GM23338 (cell line): ENCODE measurements at regions not wholly inside any gene's neighbourhood (a gene's known extent, or its start where the extent isn't known, plus 50 kb on each side); places are given as distances from the start of the nearest gene placed in this dataset.

Experiments
- ATAC-seq: fragments of 200-7000 bp; cut with Tn5 transposase; 3 replicates; pipeline ENCODE4 v1.9.1; 2020
- DNase-seq: peaks from one replicate; pipeline ENCODE4 v3.0.0-alpha.2; 2015; ENCODE audit warnings: low spot score
- H2AFZ ChIP-seq: fragments of 200-600 bp; sonication (generic); 2 replicates; pipeline ENCODE4 v1.8.0; 2016; ENCODE audit warnings: antibody characterized with exemption, mild to moderate bottlenecking, moderate library complexity
- H3F3A ChIP-seq: fragments of 200-600 bp; sonication (generic); replicated peaks from 2 replicates; pipeline ENCODE4 v1.8.0; 2017; ENCODE audit warnings: antibody characterized with exemption, mixed run types, low read depth
- H3K27ac ChIP-seq: fragments of 200-600 bp; sonication (generic); 2 replicates; pipeline ENCODE4 v1.6.1; 2016; ENCODE audit warnings: low read depth
- H3K27me3 ChIP-seq: fragments of 200-600 bp; sonication (generic); 2 replicates; pipeline ENCODE4 v1.8.0; 2016; ENCODE audit warnings: mild to moderate bottlenecking, mixed run types, moderate library complexity; ENCODE audit not compliant: insufficient read depth
- H3K36me3 ChIP-seq: fragments of 200-600 bp; sonication (generic); 2 replicates; pipeline ENCODE4 v1.8.0; 2016; ENCODE audit warnings: mild to moderate bottlenecking; ENCODE audit not compliant: insufficient read depth
- H3K4me1 ChIP-seq: fragments of 200-600 bp; sonication (generic); 2 replicates; pipeline ENCODE4 v1.8.0; 2016; ENCODE audit warnings: mild to moderate bottlenecking, moderate library complexity; ENCODE audit not compliant: insufficient read depth
- H3K4me2 ChIP-seq: fragments of 200-600 bp; sonication (generic); 2 replicates; pipeline ENCODE4 v1.7.1; 2017; ENCODE audit warnings: mixed run types
- H3K4me3 ChIP-seq: fragments of 200-600 bp; sonication (generic); 2 replicates; pipeline ENCODE4 v1.6.1; 2016; ENCODE audit warnings: mixed run types
- H3K79me2 ChIP-seq: fragments of 200-600 bp; sonication (generic); replicated peaks from 2 replicates; pipeline ENCODE4 v1.8.0; 2017; ENCODE audit warnings: mild to moderate bottlenecking; ENCODE audit not compliant: insufficient read depth
- H3K9me2 ChIP-seq: fragments of 200-600 bp; sonication (generic); 2 replicates; pipeline ENCODE4 v1.8.0; 2017; ENCODE audit not compliant: insufficient read depth
- H4K20me1 ChIP-seq: fragments of 200-600 bp; sonication (generic); replicated peaks from 2 replicates; pipeline ENCODE4 v1.8.0; 2017; ENCODE audit warnings: mild to moderate bottlenecking; ENCODE audit not compliant: insufficient read depth
- H3K27ac Mint-ChIP-seq: 2 replicates; pipeline ENCODE4 v1.8.0; 2020; ENCODE audit warnings: inconsistent platforms, mild to moderate bottlenecking, moderate library complexity, mixed read lengths
- H3K27me3 Mint-ChIP-seq: 3 replicates; pipeline ENCODE4 v1.8.0; 2022; ENCODE audit warnings: low read depth, mild to moderate bottlenecking, moderate library complexity, mixed read lengths, inconsistent platforms; ENCODE audit not compliant: insufficient read depth, poor library complexity
- H3K36me3 Mint-ChIP-seq: 3 replicates; pipeline ENCODE4 v1.8.0; 2021; ENCODE audit warnings: low read depth, mild to moderate bottlenecking, inconsistent platforms, moderate library complexity, mixed read lengths
- H3K4me1 Mint-ChIP-seq: 3 replicates; pipeline ENCODE4 v1.8.0; 2020; ENCODE audit warnings: mild to moderate bottlenecking, inconsistent platforms, mixed read lengths
- H3K4me3 Mint-ChIP-seq: 3 replicates; pipeline ENCODE4 v1.8.0; 2021; ENCODE audit warnings: moderate library complexity, mild to moderate bottlenecking, inconsistent platforms, mixed read lengths
- H3K9me3 Mint-ChIP-seq: 3 replicates; pipeline ENCODE4 v1.8.0; 2020; ENCODE audit warnings: moderate library complexity, mild to moderate bottlenecking, inconsistent platforms, mixed read lengths
- CTCF ChIP-seq, 2 experiments: fragments of 200-600 bp in 1 of 2; sonication (generic) in 1 of 2; conservative IDR thresholded peaks; 2 replicates each; pipeline versions ENCODE4 v1.5.1 to v1.6.1; 2016 to 2017; ENCODE audit warnings: antibody characterized with exemption in 2 of 2, low read depth in 2 of 2, mild to moderate bottlenecking in 2 of 2, moderate library complexity in 1 of 2
- EZH2 ChIP-seq: fragments of 200-600 bp; sonication (generic); IDR thresholded peaks from one replicate; pipeline ENCODE4 v1.8.0; 2017; ENCODE audit warnings: antibody characterized with exemption, mild to moderate bottlenecking, low read depth; ENCODE audit not compliant: unreplicated experiment
- JUNB ChIP-seq: IDR thresholded peaks from one replicate; pipeline ENCODE4 v1.6.1; 2016; ENCODE audit warnings: antibody characterized with exemption; ENCODE audit not compliant: unreplicated experiment
- POLR2AphosphoS5 ChIP-seq: IDR thresholded peaks from 2 replicates; pipeline ENCODE4 v1.6.1; 2016; ENCODE audit warnings: antibody characterized with exemption, low read depth
- ZNF114 ChIP-seq: fragments of 250-450 bp; sonication (Bioruptor Pico); IDR thresholded peaks from 2 replicates; pipeline ENCODE4 v1.5.0; 2020; ENCODE audit warnings: mild to moderate bottlenecking, moderate library complexity
- ZNF331 ChIP-seq: fragments of 250-450 bp; sonication (Bioruptor Pico); IDR thresholded peaks from 2 replicates; pipeline ENCODE4 v1.5.0; 2020; ENCODE audit warnings: low read depth, mild to moderate bottlenecking, moderate library complexity
- ZNF462 ChIP-seq: fragments of 250-450 bp; sonication (Bioruptor Pico); IDR thresholded peaks from 2 replicates; pipeline ENCODE4 v1.5.0; 2020; ENCODE audit warnings: mild to moderate bottlenecking, moderate library complexity

GRCh38 chrX:40304115-40304514 is 206.4 kb upstream of the BCOR start (continued):
- TF ChIP-seq ZNF462 (CRISPR knock-in tag) (no peak), JUNB (no peak), ZNF114 (CRISPR knock-in tag) (no peak), ZNF331 (CRISPR knock-in tag) (no peak), EZH2 (no peak)

GRCh38 chrX:40303256-40304077 is 205.7 kb upstream of the BCOR start:
- H3K9me2 ChIP-seq: no peaks in the 10 kb centered on the region
- no peak for ATAC-seq
- no peak overlapping the region for H3K4me2 ChIP-seq
- H4K20me1 ChIP-seq: no peaks in the 10 kb centered on the region
- no peaks in the 10 kb centered on the region for H3K36me3 Mint-ChIP-seq
- peaks cover 9% of the 10 kb centered on the region; the same call in 2 of the 3 replicates for H3K4me1 Mint-ChIP-seq
- no peaks in the 10 kb centered on the region for H3F3A ChIP-seq
- no peaks in the 10 kb centered on the region for H3K36me3 ChIP-seq
- H3K27ac ChIP-seq: no peak overlapping the region
- no peak overlapping the region for H3K4me3 Mint-ChIP-seq
- peaks cover 10% of the 10 kb centered on the region for H3K27me3 Mint-ChIP-seq
- 0 out of 3 replicates have a peak, but pooled peaks cover 3% of the 10 kb centered on the region for H3K9me3 Mint-ChIP-seq
- H3K4me3 ChIP-seq: no peak overlapping the region
- H2AFZ ChIP-seq: no peak overlapping the region
- no peak for DNase-seq
- no peaks in the 10 kb centered on the region for H3K4me1 ChIP-seq
- no peaks in the 10 kb centered on the region for H3K27me3 ChIP-seq
- no peak overlapping the region for H3K27ac Mint-ChIP-seq
- no peaks in the 10 kb centered on the region for H3K79me2 ChIP-seq
- TF ChIP-seq CTCF (conservative IDR thresholded peaks at IDR 0.05; ENCODE audit: low read depth in 2 of 2) (no peak), POLR2AphosphoS5 (no peak), ZNF462 (CRISPR knock-in tag) (no peak), EZH2 (no peak)
